C4-2B (cell line): ENCODE measurements at regions not wholly inside any gene's neighbourhood (a gene's known extent, or its start where the extent isn't known, plus 50 kb on each side); places are given as distances from the start of the nearest gene placed in this dataset.

ENCODE experiments used
- CTCF ChIP-seq: fragments of 450-650 bp; conservative IDR thresholded peaks from 2 replicates; pipeline ENCODE4 v1.5.1; 2017; ENCODE audit warnings: mild to moderate bottlenecking
- ZFX ChIP-seq: fragments of 450-650 bp; IDR thresholded peaks from 2 replicates; pipeline ENCODE4 v1.6.1; 2017

GRCh38 chr21:35142036-35142815 is 93.1 kb upstream of the RUNX1 start:
- TF ChIP-seq CTCF = no peak
- TF ChIP-seq ZFX = no peak
